Muscle layer of duodenum (tissue), 2 donors: ENCODE measurements at regions not wholly inside any gene's neighbourhood (a gene's known extent, or its start where the extent isn't known, plus 50 kb on each side); places are given as distances from the start of the nearest gene placed in this dataset.

Experiments used
- H3K27ac ChIP-seq: one replicate; pipeline ENCODE4 v1.7.0; 2013; ENCODE audit warnings: mild to moderate bottlenecking, low read length
- H3K27me3 ChIP-seq: one replicate; pipeline ENCODE4 v1.7.0; 2013; ENCODE audit warnings: low read depth, mild to moderate bottlenecking, control low read depth, low read length
- H3K36me3 ChIP-seq, 2 donors: one replicate each; pipeline ENCODE4 v1.7.0; 2013; ENCODE audit warnings: low read length in 2 of 2, control low read depth in 1 of 2, mild to moderate bottlenecking in 1 of 2; ENCODE audit not compliant: insufficient read depth in 2 of 2, control insufficient read depth in 1 of 2
- H3K4me1 ChIP-seq, 2 donors: one replicate each; pipeline ENCODE4 v1.7.0; 2013; ENCODE audit warnings: low read length in 2 of 2, mild to moderate bottlenecking in 2 of 2, control low read depth in 1 of 2, moderate library complexity in 1 of 2; ENCODE audit not compliant: insufficient read depth in 2 of 2, control insufficient read depth in 1 of 2
- H3K4me3 ChIP-seq, 2 donors: one replicate each; pipeline ENCODE4 v1.7.0; 2013; ENCODE audit warnings: low read length in 2 of 2, low read depth in 1 of 2, mild to moderate bottlenecking in 1 of 2
- H3K9me3 ChIP-seq, 2 donors: one replicate each; pipeline ENCODE4 v1.7.0; 2013; ENCODE audit warnings: low read length in 2 of 2, control low read depth in 1 of 2, mild to moderate bottlenecking in 1 of 2; ENCODE audit not compliant: control insufficient read depth in 1 of 2
- donor health status: healthy.

- Histone ChIP-seq H3K27me3 (no peaks in the 10 kb centered on the region), H3K9me3 (no peaks in the 10 kb centered on the region), H3K4me3 (no peak overlapping the region), H3K36me3 (no peaks in the 10 kb centered on the region), H3K27ac (no peak overlapping the region), H3K4me1 (no peaks in the 10 kb centered on the region)
Measured at GRCh38 chr9:16254674-16255073, 615.8 kb downstream of the BNC2 start.

DNA sequence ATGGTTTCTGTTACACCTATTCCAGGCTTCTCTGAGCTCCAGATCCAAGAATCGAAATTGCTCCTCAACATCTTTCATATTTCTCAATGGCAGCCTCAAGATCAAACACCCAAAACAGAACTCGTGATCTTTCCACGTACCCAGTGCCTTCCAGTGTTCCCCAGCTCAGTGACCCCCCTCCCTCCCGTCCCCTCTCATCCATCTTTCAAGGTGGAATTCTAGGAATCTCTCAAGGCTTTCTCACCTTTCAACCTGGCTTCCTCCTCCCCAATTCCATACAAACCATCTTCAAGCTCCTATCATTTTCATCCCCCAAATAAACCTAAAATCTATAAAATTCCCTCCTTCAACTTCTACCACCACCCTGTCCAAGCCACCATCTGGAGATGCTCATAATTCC is 615.3 kb downstream of the BNC2 start:
- Histone ChIP-seq H3K9me3 (no peaks in the 10 kb centered on the region), H3K4me1 (no peaks in the 10 kb centered on the region), H3K27me3 (no peaks in the 10 kb centered on the region), H3K27ac (no peak overlapping the region), H3K4me3 (no peak overlapping the region), H3K36me3 (no peaks in the 10 kb centered on the region)

DNA sequence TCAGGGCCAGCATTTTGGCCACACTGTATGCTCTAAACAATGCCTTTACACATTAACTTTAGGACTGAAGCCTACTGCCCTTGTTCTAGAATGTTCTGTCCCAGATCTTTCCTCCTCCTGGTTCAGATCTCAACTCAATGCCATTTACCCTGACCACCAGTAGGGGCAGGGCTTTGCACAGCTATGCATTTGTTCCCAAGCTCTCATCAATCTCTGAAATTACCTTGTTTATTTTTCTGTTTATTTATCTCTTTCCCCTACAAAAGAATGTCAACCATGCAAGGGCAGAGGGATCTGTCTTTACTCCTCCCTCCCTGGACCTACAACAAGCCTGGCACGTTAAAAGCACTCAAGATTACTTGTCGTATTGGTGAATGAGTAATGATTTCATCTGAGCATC is 612.9 kb downstream of the BNC2 start:
- H3K4me3 ChIP-seq, result no peak overlapping the region
- H3K9me3 ChIP-seq, result no peaks in the 10 kb centered on the region
- H3K36me3 ChIP-seq, result no peaks in the 10 kb centered on the region
- H3K27me3 ChIP-seq, result no peaks in the 10 kb centered on the region
- H3K27ac ChIP-seq, result no peak overlapping the region
- H3K4me1 ChIP-seq, result no peaks in the 10 kb centered on the region

- Histone ChIP-seq H3K27ac (no peak overlapping the region), H3K4me1 (no peaks in the 10 kb centered on the region), H3K36me3 (no peaks in the 10 kb centered on the region), H3K9me3 (no peaks in the 10 kb centered on the region), H3K4me3 (no peak overlapping the region), H3K27me3 (no peaks in the 10 kb centered on the region)
Measured at GRCh38 chr9:16258191-16258590, 612.3 kb downstream of the BNC2 start.

GRCh38 chr9:16258708-16259107 is 611.8 kb downstream of the BNC2 start:
- H3K27ac ChIP-seq, result no peak overlapping the region
- no peaks in the 10 kb centered on the region for H3K27me3 ChIP-seq
- H3K4me3 ChIP-seq, result no peak overlapping the region
- no peaks in the 10 kb centered on the region for H3K36me3 ChIP-seq
- H3K4me1 ChIP-seq, result no peaks in the 10 kb centered on the region
- no peaks in the 10 kb centered on the region for H3K9me3 ChIP-seq

DNA sequence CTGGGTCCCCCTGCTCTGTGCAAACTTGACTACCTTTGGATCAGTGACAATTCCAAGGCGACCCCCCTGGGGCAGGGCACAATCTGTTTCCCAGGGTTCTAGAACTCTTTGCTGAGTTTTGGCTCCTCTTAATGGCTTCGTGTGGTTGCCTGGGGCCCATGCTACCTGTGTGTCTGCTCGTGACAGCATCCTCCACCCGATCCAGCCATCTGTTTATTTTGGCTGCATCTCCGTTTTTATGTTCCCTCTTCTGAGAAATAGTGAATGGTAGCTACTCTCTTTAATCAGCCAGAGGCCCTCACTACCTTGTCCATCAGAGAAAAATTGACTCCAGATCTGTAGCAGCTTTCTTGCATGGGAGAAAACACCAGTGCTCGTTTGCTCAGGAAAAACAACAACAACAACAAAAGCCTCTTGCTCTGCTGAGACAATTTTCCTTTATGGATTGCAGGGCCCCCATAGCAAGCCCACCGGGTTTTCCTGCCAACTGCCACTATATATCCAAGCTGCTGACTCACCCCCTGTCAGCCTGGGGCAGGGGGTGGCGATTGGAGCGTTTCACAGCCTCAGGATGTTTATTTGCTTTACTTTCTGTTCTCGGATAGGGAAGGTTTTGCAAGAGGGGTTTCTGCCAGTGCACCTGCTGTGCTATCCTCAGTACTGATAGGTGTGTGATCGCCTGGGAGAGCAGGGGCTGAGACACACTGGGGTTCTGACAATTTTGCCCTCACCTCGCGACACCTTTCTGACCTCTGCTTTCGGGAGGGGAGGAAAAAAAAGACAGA is 607.8 kb downstream of the BNC2 start:
- Histone ChIP-seq H3K36me3 (no peaks in the 10 kb centered on the region), H3K27me3 (no peaks in the 10 kb centered on the region), H3K27ac (no peak overlapping the region), H3K4me1 (no peaks in the 10 kb centered on the region), H3K4me3 (no peak overlapping the region), H3K9me3 (no peaks in the 10 kb centered on the region)

GRCh38 chr9:16265688-16266087 is 604.8 kb downstream of the BNC2 start:
- no peaks in the 10 kb centered on the region for H3K4me1 ChIP-seq
- no peak overlapping the region for H3K27ac ChIP-seq
- no peaks in the 10 kb centered on the region for H3K9me3 ChIP-seq
- no peaks in the 10 kb centered on the region for H3K27me3 ChIP-seq
- H3K4me3 ChIP-seq, result no peak overlapping the region
- no peaks in the 10 kb centered on the region for H3K36me3 ChIP-seq

GRCh38 chr9:16266648-16267276 is 603.7 kb downstream of the BNC2 start:
- Histone ChIP-seq H3K36me3 (no peaks in the 10 kb centered on the region), H3K9me3 (no peaks in the 10 kb centered on the region), H3K4me3 (peak overlapping the region; percentile 16 to 54), H3K27me3 (no peaks in the 10 kb centered on the region), H3K4me1 (no peaks in the 10 kb centered on the region), H3K27ac (no peak overlapping the region)

GRCh38 chr9:16267281-16268066 is 603.0 kb downstream of the BNC2 start:
- H3K27me3 ChIP-seq, result no peaks in the 10 kb centered on the region
- H3K4me1 ChIP-seq, result no peaks in the 10 kb centered on the region
- H3K27ac ChIP-seq, result no peak overlapping the region
- H3K4me3 ChIP-seq, result peak overlapping the region; percentile 16 to 54
- H3K36me3 ChIP-seq, result no peaks in the 10 kb centered on the region
- H3K9me3 ChIP-seq, result no peaks in the 10 kb centered on the region

DNA sequence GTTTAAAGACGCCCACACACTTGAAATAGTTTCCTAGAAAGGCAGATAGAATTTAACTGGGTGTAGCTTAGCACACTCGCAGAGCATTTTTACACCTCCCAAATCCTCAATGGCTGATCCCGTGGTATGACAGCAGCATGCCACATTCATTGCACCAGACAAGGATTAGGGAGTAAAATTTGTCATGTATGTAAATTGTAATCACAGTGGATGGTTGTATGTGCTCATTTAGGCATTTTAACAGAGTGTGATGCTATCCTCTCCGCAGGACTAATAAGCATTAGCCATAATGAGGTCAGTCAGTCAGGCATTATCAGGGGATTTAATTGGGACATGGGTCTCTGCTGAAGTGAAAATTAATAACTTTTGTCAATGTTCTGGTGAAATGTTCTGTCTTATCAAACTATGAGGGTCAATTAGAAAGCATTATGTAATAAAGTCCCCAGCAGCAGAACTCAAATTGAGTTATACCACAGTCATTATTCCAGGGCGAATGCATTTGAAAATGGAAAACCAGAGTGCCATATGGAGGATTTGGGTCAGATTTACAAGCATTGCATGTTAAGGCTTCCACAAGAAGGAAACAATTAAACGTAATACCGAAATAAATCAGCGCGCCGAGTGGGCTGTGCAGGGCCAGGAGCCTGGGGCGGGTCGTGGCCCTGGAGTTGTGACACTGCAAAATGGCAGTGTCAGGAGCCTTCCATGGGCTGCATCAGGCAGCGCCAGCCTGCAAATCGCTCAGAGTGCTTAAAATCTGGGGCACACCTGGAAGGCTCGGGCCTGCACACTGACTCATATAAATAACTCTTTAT is 602.2 kb downstream of the BNC2 start:
- H3K36me3 ChIP-seq, result no peaks in the 10 kb centered on the region
- no peaks in the 10 kb centered on the region for H3K27me3 ChIP-seq
- H3K4me1 ChIP-seq, result no peaks in the 10 kb centered on the region
- H3K4me3 ChIP-seq, result peak overlapping the region; percentile 16 to 54
- no peaks in the 10 kb centered on the region for H3K9me3 ChIP-seq
- H3K27ac ChIP-seq, result no peak overlapping the region

DNA sequence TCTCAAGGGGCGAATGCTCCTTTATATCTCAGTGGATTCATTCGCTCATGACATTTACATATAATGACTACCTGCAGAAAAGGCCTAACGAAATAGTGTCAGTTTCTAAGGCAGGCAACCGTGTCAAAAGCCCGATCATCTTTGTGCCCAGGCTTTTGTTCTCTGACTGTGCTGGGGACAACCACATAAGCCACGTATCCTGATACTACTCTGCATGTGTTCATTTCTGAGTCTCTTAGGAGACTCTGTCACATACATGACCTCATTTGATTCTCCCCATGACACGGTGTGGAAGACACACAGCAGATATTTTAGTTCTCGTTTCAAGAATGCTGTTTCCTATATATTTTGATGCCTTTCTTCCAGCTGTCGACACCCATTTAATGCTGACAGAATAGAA is 598.5 kb downstream of the BNC2 start:
- no peaks in the 10 kb centered on the region for H3K36me3 ChIP-seq
- H3K4me3 ChIP-seq, result no peak overlapping the region
- H3K27ac ChIP-seq, result no peak overlapping the region
- H3K4me1 ChIP-seq, result no peaks in the 10 kb centered on the region
- H3K9me3 ChIP-seq, result no peaks in the 10 kb centered on the region
- no peaks in the 10 kb centered on the region for H3K27me3 ChIP-seq
